ENCODE measurements at regions not wholly inside any gene's neighbourhood (a gene's known extent, or its start where the extent isn't known, plus 50 kb on each side); places are given as distances from the start of the nearest gene placed in this dataset.

DNA sequence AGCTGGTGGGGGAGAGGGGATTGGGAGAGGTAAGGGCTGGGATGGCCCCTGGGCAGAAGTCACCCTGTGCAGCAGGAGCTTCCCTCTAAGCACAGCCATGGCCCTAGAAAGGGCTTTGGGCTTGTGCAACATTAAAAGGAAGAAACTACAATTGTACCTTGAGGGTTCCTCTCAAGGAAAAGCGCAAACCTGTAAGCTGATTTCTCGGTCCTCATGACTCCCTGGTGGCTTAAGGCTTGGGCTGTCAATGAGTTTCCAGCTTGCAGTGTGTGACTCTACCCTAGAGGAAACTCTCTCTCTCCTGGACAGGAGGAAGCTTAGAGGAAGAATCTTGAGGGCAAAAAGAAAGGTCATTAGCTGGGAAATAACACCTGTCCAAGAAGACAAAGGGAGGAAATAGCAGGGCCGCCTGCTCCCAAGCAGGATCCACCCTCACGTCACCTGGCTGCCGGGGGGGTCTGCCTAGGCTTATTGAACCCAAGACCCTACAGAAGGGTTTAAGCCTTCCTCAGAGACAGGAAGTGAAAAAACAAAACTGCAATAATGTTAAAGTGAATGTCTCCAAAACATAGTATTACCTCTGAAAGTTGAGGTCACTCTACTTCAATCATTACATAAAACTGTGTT, 112.5 kb downstream of the WDR11 start:
- Histone ChIP-seq H3K4me3 (ENCODE audit: low read depth, low read length, poor library complexity, severe bottlenecking) (no peak overlapping the region), H3K9me3 (ENCODE audit: low read length) (no peaks in the 10 kb centered on the region), H3K9ac (ENCODE audit: low read length) (no peak overlapping the region), H4K20me1 (ENCODE audit: insufficient read depth, low read length) (no peaks in the 10 kb centered on the region), H3F3A (ENCODE audit: insufficient read depth, low read length) (no peaks in the 10 kb centered on the region), H3K27ac (ENCODE audit: low read depth, low read length, poor library complexity, severe bottlenecking) (no peak overlapping the region), H3K4me1 (ENCODE audit: insufficient read depth, low read length, severe bottlenecking) (no peaks in the 10 kb centered on the region), H3K79me2 (ENCODE audit: insufficient read depth, low read length) (no peaks in the 10 kb centered on the region), H2AFZ (ENCODE audit: low read length) (no peak overlapping the region), H3K27me3 (ENCODE audit: insufficient read depth, low read length) (no peaks in the 10 kb centered on the region), H3K4me2 (ENCODE audit: low read length) (no peak overlapping the region), H3K9me2 (ENCODE audit: low read depth, low read length) (no peaks in the 10 kb centered on the region), H3K36me3 (ENCODE audit: insufficient read depth, low read length) (no peaks in the 10 kb centered on the region)
- TF ChIP-seq EZH2 (IDR thresholded peaks at IDR 0.05; ENCODE audit: borderline replicate concordance, low read length) = no peak
- TF ChIP-seq, protein P1, sequence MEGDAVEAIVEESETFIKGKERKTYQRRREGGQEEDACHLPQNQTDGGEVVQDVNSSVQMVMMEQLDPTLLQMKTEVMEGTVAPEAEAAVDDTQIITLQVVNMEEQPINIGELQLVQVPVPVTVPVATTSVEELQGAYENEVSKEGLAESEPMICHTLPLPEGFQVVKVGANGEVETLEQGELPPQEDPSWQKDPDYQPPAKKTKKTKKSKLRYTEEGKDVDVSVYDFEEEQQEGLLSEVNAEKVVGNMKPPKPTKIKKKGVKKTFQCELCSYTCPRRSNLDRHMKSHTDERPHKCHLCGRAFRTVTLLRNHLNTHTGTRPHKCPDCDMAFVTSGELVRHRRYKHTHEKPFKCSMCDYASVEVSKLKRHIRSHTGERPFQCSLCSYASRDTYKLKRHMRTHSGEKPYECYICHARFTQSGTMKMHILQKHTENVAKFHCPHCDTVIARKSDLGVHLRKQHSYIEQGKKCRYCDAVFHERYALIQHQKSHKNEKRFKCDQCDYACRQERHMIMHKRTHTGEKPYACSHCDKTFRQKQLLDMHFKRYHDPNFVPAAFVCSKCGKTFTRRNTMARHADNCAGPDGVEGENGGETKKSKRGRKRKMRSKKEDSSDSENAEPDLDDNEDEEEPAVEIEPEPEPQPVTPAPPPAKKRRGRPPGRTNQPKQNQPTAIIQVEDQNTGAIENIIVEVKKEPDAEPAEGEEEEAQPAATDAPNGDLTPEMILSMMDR (IDR thresholded peaks at IDR 0.05; ENCODE audit: low read length) = no peak

DNA sequence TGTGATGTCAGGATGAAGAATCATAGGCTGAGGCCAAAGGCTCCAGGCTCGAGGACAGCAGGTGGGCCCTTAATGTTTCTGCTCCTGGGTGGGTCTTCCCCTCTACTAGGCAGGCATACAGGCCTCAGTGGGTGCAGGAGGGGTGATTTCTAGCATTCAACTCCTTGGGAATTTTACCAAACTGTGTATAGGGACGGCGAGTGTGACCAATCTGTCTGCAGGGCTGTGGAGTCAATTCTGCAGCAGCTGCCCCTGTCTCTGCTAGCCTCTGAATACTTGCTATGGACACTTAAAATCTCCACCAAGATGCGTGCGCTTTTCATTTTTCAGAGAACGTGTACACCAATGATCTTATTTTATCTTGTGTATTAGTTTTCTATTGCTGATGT, 115.5 kb downstream of the WDR11 start:
- no peak overlapping the region for H3K4me2 ChIP-seq (ENCODE audit: low read length)
- no peak overlapping the region for H3K4me3 ChIP-seq (ENCODE audit: low read depth, low read length, poor library complexity, severe bottlenecking)
- no peak overlapping the region for H3K27ac ChIP-seq (ENCODE audit: low read depth, low read length, poor library complexity, severe bottlenecking)
- H3K27me3 ChIP-seq (ENCODE audit: insufficient read depth, low read length) = 0 out of 2 replicates have a peak, but pooled peaks cover under 1% of the 10 kb centered on the region
- H3K36me3 ChIP-seq (ENCODE audit: insufficient read depth, low read length) = no peaks in the 10 kb centered on the region
- H3K9me2 ChIP-seq (ENCODE audit: low read depth, low read length) = no peaks in the 10 kb centered on the region
- H4K20me1 ChIP-seq (ENCODE audit: insufficient read depth, low read length) = no peaks in the 10 kb centered on the region
- H3F3A ChIP-seq (ENCODE audit: insufficient read depth, low read length) = no peaks in the 10 kb centered on the region
- H3K4me1 ChIP-seq (ENCODE audit: insufficient read depth, low read length, severe bottlenecking) = no peaks in the 10 kb centered on the region
- no peak overlapping the region for H2AFZ ChIP-seq (ENCODE audit: low read length)
- TF ChIP-seq, protein P1 (IDR thresholded peaks at IDR 0.05; ENCODE audit: low read length) = no peak
- TF ChIP-seq EZH2 (IDR thresholded peaks at IDR 0.05; ENCODE audit: borderline replicate concordance, low read length) = no peak
- H3K9me3 ChIP-seq (ENCODE audit: low read length) = no peaks in the 10 kb centered on the region
- H3K9ac ChIP-seq (ENCODE audit: low read length) = no peak overlapping the region
- H3K79me2 ChIP-seq (ENCODE audit: insufficient read depth, low read length) = no peaks in the 10 kb centered on the region

DNA sequence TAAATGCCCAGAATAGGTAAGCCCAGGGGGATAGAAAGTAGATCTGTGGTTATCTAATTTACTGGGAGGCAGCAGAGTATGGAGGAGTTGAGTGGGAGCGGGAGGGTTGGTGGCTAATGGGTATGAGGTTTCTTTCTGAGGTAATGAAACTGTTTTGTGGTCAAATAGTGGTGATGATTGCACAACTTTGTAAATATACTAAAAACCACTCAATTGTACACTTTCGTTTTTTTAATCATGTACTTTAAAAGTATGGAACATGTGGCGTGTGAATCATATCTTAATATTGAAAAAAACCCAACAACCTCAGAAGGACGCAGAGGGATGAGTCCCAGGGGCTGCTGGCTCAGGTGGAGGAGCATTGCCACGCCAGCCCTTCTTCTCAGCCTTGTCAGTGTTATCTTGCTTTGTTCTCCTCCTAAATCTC, 118.1 kb downstream of the WDR11 start:
- no peaks in the 10 kb centered on the region for H3K9me3 ChIP-seq (ENCODE audit: low read length)
- H3K4me3 ChIP-seq (ENCODE audit: low read depth, low read length, poor library complexity, severe bottlenecking) = no peak overlapping the region
- H2AFZ ChIP-seq (ENCODE audit: low read length) = no peak overlapping the region
- H3K9ac ChIP-seq (ENCODE audit: low read length) = no peak overlapping the region
- H3K36me3 ChIP-seq (ENCODE audit: insufficient read depth, low read length) = no peaks in the 10 kb centered on the region
- H3K9me2 ChIP-seq (ENCODE audit: low read depth, low read length) = no peaks in the 10 kb centered on the region
- no peak overlapping the region for H3K4me2 ChIP-seq (ENCODE audit: low read length)
- H3F3A ChIP-seq (ENCODE audit: insufficient read depth, low read length) = no peaks in the 10 kb centered on the region
- H3K27me3 ChIP-seq (ENCODE audit: insufficient read depth, low read length) = 0 out of 2 replicates have a peak, but pooled peaks cover 14% of the 10 kb centered on the region
- H4K20me1 ChIP-seq (ENCODE audit: insufficient read depth, low read length) = no peaks in the 10 kb centered on the region
- H3K4me1 ChIP-seq (ENCODE audit: insufficient read depth, low read length, severe bottlenecking) = no peaks in the 10 kb centered on the region
- no peak overlapping the region for H3K27ac ChIP-seq (ENCODE audit: low read depth, low read length, poor library complexity, severe bottlenecking)
- no peaks in the 10 kb centered on the region for H3K79me2 ChIP-seq (ENCODE audit: insufficient read depth, low read length)
- TF ChIP-seq, protein P1 (IDR thresholded peaks at IDR 0.05; ENCODE audit: low read length) = no peak
- no peak for TF ChIP-seq EZH2 (IDR thresholded peaks at IDR 0.05; ENCODE audit: borderline replicate concordance, low read length)
